ENCODE measurements at regions not wholly inside any gene's neighbourhood (a gene's known extent, or its start where the extent isn't known, plus 50 kb on each side); places are given as distances from the start of the nearest gene placed in this dataset.

DNA sequence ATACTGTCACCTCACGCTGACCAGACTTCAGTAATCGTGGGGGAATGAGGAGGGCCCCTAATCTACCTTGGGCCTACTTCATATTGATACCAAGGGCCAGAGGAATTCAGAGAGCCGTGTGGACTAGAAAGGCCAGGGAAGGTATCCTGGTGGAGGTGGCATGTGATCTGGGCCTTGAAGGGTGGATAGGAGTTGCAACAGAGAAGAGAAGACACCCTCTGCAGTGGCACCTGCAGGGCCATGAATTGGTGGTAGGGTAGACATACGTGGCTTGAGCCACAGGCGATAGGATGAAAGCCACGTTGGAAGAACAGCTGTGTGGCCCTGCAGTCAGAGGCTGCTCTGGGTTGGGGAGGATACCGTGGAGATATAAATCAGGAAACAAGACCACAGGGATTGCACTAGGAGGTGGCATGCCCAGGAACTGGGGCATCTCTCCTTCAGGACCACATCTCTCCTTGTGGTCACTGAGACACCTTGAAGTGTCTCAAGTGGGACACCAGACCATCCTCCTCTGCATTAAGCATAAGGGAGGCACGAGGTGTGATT is 141.4 kb downstream of the CYP26B1 start:
- no peak for TF ChIP-seq GATA2 (IDR thresholded peaks at IDR 0.05; ENCODE audit: low read depth, low read length)
- TF ChIP-seq GATA3 (IDR thresholded peaks at IDR 0.05; ENCODE audit: low read depth, low read length) = no peak
